GM19372 (cell line): ENCODE measurements at regions not wholly inside any gene's neighbourhood (a gene's known extent, or its start where the extent isn't known, plus 50 kb on each side); places are given as distances from the start of the nearest gene placed in this dataset.

ENCODE experiments used
- ATAC-seq: cut with Tn5 transposase; IDR thresholded peaks from one replicate; pipeline ENCODE4 v1.9.1; 2021; ENCODE audit warnings: mild to moderate bottlenecking, low read depth, moderate library complexity; ENCODE audit not compliant: unreplicated experiment

DNA sequence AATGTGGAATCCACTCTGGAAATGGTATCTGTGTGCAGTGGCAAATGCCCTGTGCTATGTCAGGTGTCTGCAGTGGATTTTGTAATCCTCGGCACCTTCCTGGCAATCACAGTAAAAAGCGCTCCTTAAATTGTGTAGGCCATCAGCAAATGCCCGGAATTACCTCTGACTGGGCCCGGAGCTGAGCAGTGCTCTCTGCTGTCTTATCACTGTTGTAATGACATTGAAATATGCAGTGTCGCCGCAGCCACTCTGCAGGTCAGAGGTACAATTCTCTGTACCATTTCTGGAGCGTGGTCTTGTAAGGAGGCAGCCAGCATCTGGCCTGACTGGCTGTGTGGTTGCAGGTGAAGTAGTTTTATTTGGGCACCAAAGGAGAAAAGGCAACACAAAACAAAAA lies 416.4 kb upstream of the MKI67 start:
- no peak for ATAC-seq

DNA sequence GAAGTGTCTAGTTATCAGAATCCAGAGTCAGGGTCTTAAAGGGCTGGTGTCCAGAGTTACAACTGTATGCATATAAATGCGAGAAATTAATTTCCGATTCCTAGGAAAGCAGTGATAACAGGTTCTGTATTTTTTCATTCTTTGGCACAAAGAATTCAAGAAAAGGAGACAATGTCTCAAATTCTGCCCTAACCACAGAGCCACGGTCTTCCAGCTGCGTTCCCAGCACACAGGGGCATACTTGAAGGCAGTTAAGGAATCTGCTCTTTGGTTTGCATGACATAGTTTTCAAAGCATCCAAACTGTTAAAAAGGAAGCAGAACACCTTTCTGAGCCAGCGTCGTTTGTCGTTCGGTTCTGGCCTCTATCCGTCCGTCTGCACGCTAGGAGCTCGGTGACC lies 416.9 kb upstream of the MKI67 start:
- no peak for ATAC-seq

DNA sequence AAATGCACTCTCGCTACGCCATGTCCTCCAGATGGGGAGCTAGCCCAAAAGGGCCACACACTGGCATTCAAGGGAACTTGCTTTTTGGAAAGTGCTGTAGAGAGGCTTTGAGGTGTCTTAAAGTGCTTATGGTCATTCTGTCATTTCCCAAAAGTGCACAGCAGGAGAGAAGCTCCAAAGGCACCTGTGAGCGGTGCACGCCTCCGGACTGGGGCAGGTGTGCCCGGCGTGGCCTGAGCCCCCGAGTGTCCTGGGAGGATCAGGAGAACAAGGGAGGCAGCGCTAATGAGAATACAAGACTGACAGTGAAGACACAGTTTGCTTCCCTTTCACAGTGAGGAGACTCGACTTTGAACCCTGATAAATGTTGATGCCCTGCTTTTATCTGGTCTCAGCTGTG lies 419.0 kb upstream of the MKI67 start:
- no peak for ATAC-seq

DNA sequence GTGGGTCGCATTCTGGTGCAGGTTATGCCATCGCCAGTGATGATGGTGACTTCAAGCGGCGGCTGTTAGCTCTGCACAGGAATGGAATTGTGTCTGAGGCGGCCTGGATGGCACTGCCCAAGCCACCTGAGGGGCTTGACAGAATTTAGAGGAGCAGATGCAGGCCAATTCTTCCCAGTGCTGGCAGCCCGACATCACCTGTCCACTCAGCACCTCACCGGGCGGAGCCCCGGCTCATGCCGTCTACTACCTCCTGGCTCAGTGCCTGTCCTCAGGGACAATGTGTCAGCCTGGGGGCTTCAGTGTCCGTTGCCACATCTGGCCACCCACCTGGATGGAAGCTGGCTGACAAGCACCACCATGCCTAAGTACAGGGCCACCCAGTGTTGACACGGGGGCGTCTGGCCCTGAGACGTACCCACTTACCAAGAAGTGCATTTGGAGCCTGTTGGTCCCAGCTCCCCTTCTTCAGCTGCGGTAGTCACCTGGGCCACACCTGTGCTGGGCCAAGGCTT lies 420.5 kb upstream of the MKI67 start:
- no peak for ATAC-seq

DNA sequence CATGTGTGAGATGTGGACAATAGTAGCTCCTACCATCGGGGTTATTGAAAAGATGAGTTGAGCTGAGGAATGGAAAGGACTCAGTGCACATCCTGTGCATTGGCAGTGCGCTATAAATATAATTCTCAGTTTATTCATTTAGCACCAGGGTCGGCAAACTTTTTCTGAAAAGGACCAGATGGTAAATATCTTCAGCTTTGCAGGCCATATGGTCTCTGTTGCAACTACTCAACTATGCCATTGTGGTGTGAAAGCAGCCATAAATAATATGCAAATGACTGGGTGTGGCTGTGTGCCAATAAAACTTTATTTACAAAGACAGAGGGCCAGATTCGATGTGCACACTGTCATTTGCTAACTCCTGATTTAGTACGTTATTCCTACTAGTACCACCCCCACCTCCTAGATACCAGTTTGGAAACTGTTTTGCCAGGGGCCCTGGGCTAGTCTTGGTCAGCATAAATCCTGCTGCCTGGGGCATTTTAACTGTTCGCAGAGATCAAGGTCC lies 422.9 kb upstream of the MKI67 start:
- ATAC-seq, result no peak

DNA sequence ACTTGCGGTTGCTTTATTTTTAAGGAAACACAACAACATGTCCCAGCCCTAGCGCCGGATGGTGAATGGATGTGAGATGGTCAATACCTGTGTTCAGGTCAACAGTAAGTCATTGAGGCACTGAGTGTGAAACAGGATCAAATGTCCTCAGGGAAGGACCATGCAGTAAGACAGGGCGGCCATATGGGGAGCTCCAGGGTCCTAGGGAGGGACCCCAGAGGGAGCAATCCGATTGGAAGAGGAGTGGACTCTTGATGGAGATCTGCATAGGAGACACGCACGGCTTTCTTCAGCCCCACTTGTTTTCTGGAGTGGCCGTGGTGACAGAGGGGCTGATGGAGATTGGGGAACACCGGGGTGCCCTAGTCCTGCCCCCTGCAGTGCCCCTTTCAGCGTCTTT lies 423.8 kb upstream of the MKI67 start:
- no peak for ATAC-seq

DNA sequence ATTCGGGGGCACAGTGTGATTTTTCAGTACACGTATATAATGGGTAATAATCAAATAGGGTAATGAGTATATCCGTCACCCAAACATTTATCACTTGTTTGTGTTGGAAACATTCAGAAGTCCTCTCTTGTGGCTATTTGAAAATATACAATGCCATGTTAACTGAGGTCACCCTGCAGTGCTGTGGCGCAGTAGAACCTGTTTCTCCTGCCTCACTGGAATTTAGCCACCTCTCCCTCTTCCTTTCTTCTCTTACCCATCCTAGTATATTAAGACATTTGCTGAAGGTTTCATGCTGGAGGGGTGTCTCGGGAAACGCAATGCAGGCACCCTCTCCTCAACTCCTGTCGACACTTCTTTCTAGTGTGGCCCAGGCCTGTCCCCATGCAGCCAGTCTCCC lies 425.3 kb upstream of the MKI67 start:
- ATAC-seq, result no peak

DNA sequence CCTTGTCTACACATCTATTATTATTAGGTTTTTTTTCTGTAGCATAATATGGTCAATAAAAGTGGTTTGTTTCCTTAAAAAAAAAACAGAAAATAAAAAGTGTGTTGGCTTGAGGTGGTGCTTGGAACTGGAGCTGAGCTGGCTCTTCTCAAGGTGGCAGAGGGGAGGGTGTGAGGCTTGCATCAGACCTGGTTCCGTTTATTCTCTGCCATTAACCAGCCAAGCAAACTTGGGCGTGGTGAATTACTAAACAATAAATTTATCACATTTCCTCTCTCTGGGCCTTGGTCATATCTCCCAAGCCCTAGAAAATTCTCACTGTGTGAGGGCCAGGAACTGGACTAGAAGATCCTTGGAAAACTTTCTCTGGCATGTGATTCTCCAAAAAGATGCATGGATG lies 427.5 kb upstream of the MKI67 start:
- ATAC-seq, result no peak

DNA sequence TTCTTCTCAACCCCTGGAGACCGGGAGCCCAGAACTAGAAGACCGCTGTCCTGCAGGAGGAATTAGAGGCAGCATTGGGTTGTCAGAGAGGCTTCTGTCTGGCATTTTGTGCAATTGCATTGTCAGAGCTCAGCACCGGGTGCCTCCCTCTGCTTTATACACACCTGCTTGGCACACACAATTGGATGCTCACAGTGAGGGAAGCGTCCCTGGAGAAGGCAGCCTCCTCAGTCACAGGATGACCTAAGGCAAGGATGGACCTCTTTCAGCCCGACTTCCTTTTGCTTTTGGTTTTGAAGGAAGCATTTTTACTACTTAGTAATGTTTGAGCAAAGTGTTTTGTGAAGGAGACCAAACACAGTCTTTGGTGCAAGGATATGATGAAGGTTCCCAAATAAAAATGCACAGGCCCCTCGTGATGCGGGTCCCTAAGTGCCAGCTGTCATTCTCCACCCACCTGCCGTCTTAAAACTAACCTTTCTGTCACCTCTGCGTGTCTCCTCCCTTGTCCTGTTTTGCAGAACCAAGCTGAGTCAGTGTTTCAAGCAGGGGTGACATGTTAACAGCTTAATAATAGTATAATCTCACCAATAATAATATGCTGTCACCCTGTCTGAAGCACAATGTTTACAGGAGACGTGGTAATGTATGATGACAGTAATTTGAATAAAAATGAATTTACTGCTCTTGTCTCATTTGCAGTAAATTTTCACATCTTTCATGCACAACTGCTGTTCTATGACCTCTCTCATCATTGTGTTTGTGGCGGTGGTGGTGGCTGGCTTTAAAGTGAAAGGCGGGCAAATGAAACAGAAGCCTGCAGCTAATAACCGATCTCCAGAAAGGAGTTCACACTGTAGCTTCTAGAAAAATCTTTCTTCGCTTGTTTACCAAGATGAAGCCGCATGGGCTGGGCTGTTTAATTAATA lies 430.2 kb upstream of the MKI67 start:
- no peak for ATAC-seq

DNA sequence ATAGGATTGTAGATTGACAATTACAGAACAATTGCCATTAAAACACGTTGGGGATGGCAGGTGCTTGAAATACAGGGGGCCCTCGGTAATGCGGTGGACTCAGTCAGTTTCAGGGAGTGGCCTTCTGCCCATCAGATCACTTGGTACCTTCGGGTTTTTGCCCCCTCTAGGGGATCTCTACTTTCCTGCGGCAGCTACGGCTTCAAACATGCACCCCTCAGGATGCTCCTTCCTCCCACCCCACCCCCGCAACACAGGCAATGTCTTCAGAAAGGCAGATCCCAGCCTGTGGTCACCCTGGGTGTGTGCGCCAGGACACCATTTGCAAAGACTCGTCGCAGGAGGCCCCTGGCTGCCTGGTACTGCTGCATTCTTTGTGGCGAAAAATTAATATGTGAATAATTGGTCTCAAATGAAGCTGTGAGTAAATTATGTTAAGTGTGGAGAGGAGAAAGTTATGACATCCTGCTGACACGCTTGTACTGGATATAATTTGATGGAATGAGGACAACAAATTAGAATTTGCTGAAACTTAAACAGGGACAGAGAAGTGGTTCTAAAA lies 431.0 kb upstream of the MKI67 start:
- no peak for ATAC-seq

DNA sequence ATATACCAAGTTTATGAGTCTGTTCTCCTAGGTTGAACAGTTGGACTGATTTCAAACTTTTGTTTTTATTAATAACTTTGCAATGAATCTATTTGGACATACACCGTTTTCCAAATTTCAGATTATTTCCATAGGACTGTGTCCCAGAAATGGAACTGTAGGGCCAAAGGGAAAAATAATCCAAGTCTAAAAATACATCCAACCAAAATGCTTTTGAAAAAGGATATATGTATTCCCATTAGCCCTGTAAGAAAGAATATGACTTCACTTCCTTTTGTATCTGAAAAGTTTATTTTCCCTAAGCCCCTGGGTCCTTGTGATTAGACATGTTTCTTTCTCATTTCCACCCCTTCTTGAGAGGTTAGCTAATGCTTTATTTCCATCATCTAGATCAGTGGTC lies 434.2 kb upstream of the MKI67 start:
- no peak for ATAC-seq

DNA sequence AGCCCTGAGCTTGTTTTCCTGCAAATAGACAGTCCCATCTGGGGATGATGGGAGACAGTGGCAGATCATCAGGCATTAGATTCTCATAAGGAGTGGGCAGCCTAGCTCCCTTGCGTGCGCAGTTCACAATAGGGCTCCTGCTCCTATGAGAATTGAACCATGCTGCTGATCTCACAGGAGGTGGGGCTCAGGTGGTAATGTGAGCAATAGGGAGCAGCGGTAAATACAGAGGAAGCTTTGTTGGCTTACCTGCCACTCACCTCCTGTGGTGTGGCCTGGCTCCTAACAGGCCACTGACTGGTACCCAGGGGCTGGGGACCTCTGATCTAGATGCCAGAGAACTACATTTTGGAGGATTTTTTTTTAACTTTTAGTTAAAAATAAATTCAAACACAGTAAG lies 434.8 kb upstream of the MKI67 start:
- no peak for ATAC-seq

DNA sequence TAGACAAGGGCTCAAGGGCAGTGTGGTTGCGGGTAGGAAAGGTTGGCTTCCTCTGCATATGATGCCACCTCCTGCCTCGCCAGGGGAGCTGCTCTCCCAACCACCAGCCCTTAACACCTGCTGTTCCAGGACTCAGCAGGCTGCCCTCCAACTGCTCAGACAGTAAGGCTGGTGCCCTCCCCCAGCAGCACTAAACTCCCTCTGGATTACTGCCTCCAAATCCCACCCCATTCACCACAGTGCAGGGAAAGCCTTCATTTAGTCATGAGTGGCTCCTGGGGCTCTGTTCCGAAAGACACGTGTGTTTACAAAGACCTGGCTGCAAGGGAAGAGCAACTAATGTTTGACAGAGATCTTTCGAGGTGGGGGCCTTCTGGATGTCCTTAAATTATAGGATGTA lies 437.2 kb upstream of the MKI67 start:
- no peak for ATAC-seq

DNA sequence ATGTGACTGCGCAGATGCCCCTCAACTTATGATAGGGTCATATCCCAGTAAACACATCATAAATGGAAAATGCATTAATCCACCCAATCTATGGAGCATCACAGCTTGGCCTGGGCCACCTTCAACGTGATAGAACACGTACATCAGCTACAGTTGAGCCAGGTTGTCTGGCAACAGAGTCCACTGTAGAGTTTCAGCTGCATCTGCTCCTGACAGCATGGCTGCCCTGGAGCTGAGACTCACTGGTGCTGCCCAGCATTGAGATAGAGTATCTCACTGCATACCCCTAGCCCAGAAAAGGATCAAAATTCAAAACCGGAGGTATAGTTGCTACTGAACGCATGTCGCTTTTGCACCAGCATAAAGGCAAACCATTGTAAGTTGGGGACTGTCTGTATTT lies 437.7 kb upstream of the MKI67 start:
- no peak for ATAC-seq

DNA sequence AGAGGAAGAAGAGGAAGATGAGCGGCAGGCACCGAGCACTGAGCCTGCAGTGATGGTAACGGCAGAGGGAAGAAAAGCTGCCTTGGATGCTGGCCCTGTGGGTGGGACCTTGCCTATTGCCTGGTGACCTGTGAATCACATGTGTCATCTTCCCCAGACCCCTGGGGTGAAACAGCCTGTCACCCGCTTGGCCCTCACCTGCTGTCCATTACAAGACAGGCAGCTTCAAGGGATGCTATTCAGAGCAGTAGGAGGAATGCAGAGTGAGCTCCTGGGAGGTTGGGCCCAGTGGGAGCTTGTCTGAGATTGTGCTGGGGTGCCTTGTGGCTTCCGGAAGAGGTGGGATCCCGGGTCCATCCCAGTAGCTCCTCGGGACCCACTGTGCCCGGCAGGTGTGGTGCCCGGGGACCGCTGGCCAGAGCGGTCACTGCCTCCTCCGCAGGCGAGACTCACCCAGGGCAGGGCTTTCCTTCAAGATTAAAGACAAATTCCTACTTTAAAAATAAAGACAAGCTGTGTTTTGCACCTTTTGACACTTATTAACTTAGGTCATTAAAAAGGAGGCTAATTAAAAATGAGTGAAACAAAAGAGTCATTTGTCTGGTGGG lies 440.2 kb upstream of the MKI67 start:
- ATAC-seq, result no peak

DNA sequence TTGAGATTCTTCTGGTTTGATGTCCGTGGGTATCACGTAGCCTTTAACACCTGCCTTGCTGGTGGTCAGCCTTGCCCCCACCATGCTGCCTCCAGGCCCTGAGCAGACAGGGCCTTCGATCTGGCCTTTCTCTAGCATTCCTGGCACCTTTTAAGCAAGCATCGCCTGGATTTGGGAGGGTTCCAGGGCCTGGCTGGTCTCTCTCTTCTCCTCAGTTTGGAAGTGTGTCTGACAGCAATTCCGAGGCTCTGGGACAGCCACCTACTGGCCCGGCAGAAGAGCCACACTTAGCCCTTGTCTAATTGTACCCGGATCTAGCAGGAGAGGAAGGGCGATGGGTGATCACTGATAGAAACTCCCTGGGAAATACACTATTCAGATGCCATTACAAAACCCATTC lies 441.3 kb upstream of the MKI67 start:
- ATAC-seq, result no peak

DNA sequence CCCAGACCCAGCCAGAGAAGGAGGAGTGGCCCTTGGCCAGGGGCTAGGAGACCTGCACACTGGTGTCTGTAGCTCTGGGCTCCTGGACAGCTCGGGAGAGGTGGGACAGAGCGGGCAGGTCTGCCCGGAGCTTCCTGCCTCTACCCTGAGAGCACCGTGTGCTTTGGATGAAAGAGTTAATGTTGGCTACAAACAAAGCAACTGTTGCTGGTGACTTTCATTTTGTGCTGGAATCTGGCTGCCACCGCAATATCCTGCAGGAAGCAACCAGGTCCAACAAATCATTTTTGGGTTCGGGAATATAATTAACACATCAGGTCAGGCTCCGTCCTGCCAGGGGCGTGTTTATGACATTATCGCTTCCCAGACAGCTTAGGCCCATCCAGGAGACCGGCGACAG lies 441.8 kb upstream of the MKI67 start:
- ATAC-seq, result no peak

DNA sequence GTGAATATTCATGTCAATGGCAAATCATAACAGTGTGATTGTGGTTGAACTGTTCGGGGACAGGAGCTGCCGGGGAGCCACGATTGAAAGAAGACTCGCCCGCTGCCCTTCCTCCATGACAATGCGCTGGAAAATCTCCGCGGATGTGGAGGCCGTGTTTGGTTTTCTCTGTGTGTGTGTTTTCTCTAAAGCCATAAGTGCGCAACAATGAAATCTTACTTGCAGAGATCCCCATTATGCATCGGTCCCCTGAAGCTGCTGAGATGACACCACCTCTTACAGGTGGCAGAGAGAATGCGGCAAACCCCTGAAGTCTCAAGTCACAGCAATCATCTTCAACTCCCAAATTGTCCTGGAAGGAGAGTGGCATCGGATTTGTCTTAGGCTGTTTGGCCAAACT lies 442.3 kb upstream of the MKI67 start:
- ATAC-seq, result no peak

DNA sequence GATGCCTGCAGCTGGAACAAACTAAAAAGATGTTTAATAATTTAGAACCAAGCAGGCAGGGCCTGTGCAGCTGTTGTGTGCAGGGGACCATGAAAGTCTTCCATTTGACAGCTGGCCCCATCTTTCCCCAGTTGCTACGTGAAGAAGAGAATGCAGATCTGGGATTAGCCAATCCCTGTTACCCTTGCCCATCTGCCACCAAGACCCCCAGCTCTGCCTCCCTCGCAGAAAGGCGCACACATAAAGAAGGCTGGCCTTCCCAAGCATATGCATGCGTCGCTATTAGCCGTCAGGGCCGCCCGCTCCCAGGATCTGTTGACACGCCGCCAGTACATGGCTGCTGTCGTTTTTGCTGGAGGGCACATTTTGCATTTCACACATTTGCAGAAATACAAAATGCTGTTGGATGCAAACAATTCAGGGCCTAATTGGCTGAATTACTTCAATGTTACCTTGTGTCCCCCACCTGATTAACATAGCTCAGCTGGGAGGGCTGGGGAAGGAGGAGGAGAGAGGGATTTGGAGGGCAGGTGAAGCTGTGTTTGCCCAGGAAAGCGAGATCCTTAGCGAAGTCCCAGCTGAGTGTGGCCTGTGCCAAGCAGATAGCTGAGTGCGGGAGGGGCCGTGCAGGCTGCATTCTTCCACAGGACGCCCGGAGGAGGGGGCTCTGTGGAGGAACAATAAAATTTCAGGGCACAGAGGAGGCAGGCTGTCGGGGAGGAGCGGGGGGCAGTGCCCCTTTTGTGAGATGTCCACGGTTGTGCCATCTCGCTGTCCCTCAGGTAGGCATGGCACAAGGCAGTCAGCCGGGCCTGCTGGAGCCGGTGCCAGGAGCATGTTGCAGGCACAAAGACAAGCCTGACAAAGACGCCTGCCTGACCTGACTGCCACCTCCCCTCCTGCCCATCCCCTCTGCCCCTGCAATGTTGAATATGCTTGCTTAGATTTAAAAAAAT lies 443.0 kb upstream of the MKI67 start:
- no peak for ATAC-seq

DNA sequence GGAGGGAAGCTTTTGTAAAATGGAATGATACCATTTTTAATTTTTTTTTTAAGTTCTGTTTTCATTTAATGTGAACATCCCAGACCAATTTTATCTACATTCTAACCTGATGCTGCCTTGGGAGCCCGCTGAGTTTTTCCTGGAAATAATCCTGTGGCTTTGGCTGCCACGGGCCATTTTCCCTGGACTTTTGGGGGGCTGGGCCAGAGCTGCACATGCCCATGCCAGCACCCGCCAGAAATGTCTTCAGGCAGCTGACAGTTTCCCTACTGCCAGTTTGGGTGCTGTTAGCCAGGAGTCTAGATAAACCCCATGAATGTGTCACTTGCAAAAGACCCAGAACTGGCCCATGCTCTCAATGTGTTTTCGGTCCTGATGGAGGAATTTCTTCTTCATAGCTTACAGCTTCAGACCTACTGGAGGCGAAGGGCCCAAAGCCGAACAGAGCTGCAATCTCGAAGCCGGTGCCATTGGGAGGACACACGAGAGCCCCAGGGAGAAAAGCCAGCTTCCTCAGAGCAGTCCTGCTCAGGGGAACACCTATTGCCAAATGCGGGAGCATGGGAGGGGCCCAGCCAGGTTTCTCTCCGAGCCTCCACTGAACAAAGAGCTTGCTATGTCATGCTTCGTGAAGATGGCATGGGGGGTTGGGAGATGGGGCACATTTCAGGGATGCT lies 444.2 kb upstream of the MKI67 start:
- no peak for ATAC-seq
